Activated CD4-positive, alpha-beta T cell treated with anti-CD3 and anti-CD28 coated beads, Interleukin-2, amount 50 U/mL, for 16 hours (primary cell): ENCODE measurements at regions not wholly inside any gene's neighbourhood (a gene's known extent, or its start where the extent isn't known, plus 50 kb on each side); places are given as distances from the start of the nearest gene placed in this dataset.

Experiments
- DNase-seq: peaks from one replicate; pipeline ENCODE4 v3.0.0-alpha.2; 2020

GRCh38 chr1:39141925-39142324, 62.6 kb upstream of the MACF1 start:
- no peak for DNase-seq

GRCh38 chr1:39142401-39143060, 62.0 kb upstream of the MACF1 start:
- no peak for DNase-seq

- DNase-seq, result no peak
Measured at GRCh38 chr1:39144924-39145323, 59.6 kb upstream of the MACF1 start.

- no peak for DNase-seq
Measured at GRCh38 chr1:39145331-39145965, 59.0 kb upstream of the MACF1 start.

GRCh38 chr1:39146681-39147080, 57.8 kb upstream of the MACF1 start:
- DNase-seq, result no peak

GRCh38 chr1:39147099-39148025, 57.1 kb upstream of the MACF1 start:
- DNase-seq, result no peak

- no peak for DNase-seq
Measured at GRCh38 chr1:39148942-39149341, 55.6 kb upstream of the MACF1 start.

GRCh38 chr1:39149509-39149908, 55.0 kb upstream of the MACF1 start:
- DNase-seq, result no peak

GRCh38 chr1:39150779-39151178, 53.7 kb upstream of the MACF1 start:
- DNase-seq, result no peak

- DNase-seq, result no peak
Measured at GRCh38 chr1:39151267-39151666, 53.2 kb upstream of the MACF1 start.

- no peak for DNase-seq
Measured at GRCh38 chr1:39152923-39153322, 51.6 kb upstream of the MACF1 start.

GRCh38 chr1:39153684-39154083, 50.8 kb upstream of the MACF1 start:
- no peak for DNase-seq

GRCh38 chr1:39154553-39155421, 49.7 kb upstream of the MACF1 start:
- no peak for DNase-seq
